Tibial nerve (tissue), 4 donors: ENCODE measurements at regions not wholly inside any gene's neighbourhood (a gene's known extent, or its start where the extent isn't known, plus 50 kb on each side); places are given as distances from the start of the nearest gene placed in this dataset.

Experiments
- DNase-seq, 2 donors: peaks; one replicate each; pipeline ENCODE4 v3.0.0-alpha.2; 2019; ENCODE audit warnings: low spot score in 2 of 2
- H3K27ac ChIP-seq, 4 donors: fragments of 200-600 bp; sonication (generic) in 3 of 4; one replicate each; pipeline ENCODE4 v1.5.1; 2017 to 2019; ENCODE audit warnings: mild to moderate bottlenecking in 1 of 4
- H3K27me3 ChIP-seq, 2 donors: fragments of 200-600 bp; sonication (generic) in 1 of 2; one replicate each; pipeline versions ENCODE4 v1.5.1 to v1.6.0; 2017 to 2019
- H3K36me3 ChIP-seq, 3 donors: fragments of 200-600 bp; sonication (generic); one replicate each; pipeline ENCODE4 v1.5.1; 2018 to 2019
- H3K4me1 ChIP-seq, 4 donors: fragments of 200-600 bp; sonication (generic) in 3 of 4; one replicate each; pipeline ENCODE4 v1.5.1; 2017 to 2019
- H3K4me3 ChIP-seq, 4 donors: fragments of 200-600 bp; sonication (generic) in 3 of 4; one replicate each; pipeline ENCODE4 v1.5.1; 2017 to 2019; ENCODE audit warnings: mild to moderate bottlenecking in 1 of 4, moderate library complexity in 1 of 4
- H3K9me3 ChIP-seq, 4 donors: fragments of 200-600 bp; sonication (generic) in 3 of 4; one replicate each; pipeline ENCODE4 v1.5.1; 2017 to 2019
- CTCF ChIP-seq, 5 experiments: fragments of 200-600 bp in 3 of 5; fragments of 450-650 bp in 2 of 5; sonication (generic) in 3 of 5; IDR thresholded peaks; one replicate each; pipeline ENCODE4 v1.5.1; 2016 to 2019; ENCODE audit warnings: antibody characterized with exemption in 5 of 5, mild to moderate bottlenecking in 3 of 5, moderate library complexity in 2 of 5
- EP300 ChIP-seq, 2 donors: sonication (generic); formaldehyde crosslinking; IDR thresholded peaks; one replicate each; pipeline ENCODE4 v1.6.1; 2017; ENCODE audit warnings: antibody characterized with exemption in 2 of 2, mild to moderate bottlenecking in 1 of 2
- POLR2A ChIP-seq, 2 donors: fragments of 450-650 bp; IDR thresholded peaks; one replicate each; pipeline ENCODE4 v1.6.1; 2017; ENCODE audit warnings: antibody characterized with exemption in 2 of 2, mild to moderate bottlenecking in 2 of 2, moderate library complexity in 2 of 2
- WGBS, 2 donors: methylation state at CpG; one replicate each; pipeline ENCODE4 v1.1.5; 2018; 5-methylcytosine and 5-hydroxymethylcytosine counted together

- 82 to 88% methylated on average over 1 of the region's 1 CpG for WGBS, 2 donors
- no peaks in the 10 kb centered on the region for H3K4me1 ChIP-seq
- no peak overlapping the region for H3K27ac ChIP-seq
- H3K4me3 ChIP-seq = no peak overlapping the region
- no peaks in the 10 kb centered on the region for H3K9me3 ChIP-seq
- H3K27me3 ChIP-seq = no peaks in the 10 kb centered on the region
- no peak for TF ChIP-seq POLR2A (IDR thresholded peaks at IDR 0.05)
- no peak for TF ChIP-seq CTCF (IDR thresholded peaks at IDR 0.05)
- TF ChIP-seq EP300 (IDR thresholded peaks at IDR 0.05) = no peak
- DNase-seq = no peak
- no peaks in the 10 kb centered on the region for H3K36me3 ChIP-seq
Measured at GRCh38 chr5:38032149-38032548, 192.3 kb upstream of the GDNF start.

GRCh38 chr5:38031304-38031703, 191.5 kb upstream of the GDNF start:
- no peak for DNase-seq
- no peak for TF ChIP-seq CTCF (IDR thresholded peaks at IDR 0.05)
- no peak for TF ChIP-seq EP300 (IDR thresholded peaks at IDR 0.05)
- TF ChIP-seq POLR2A (IDR thresholded peaks at IDR 0.05) = no peak
- Histone ChIP-seq H3K9me3 (no peaks in the 10 kb centered on the region), H3K27me3 (no peaks in the 10 kb centered on the region), H3K36me3 (no peaks in the 10 kb centered on the region), H3K4me1 (no peaks in the 10 kb centered on the region), H3K4me3 (no peak overlapping the region), H3K27ac (no peak overlapping the region)
- WGBS, 2 donors = 60 to 91% methylated on average over 1 of the region's 1 CpG

GRCh38 chr5:38029397-38030065, 189.7 kb upstream of the GDNF start:
- Histone ChIP-seq H3K4me1 (no peaks in the 10 kb centered on the region), H3K4me3 (no peak overlapping the region), H3K27me3 (no peaks in the 10 kb centered on the region), H3K9me3 (no peaks in the 10 kb centered on the region), H3K27ac (no peak overlapping the region), H3K36me3 (no peaks in the 10 kb centered on the region)
- WGBS, 2 donors = 94 to 96% methylated on average over 6 of the region's 6 CpGs
- no peak for DNase-seq
- TF ChIP-seq POLR2A (IDR thresholded peaks at IDR 0.05) (no peak), EP300 (IDR thresholded peaks at IDR 0.05) (no peak)

- H3K4me1 ChIP-seq = no peaks in the 10 kb centered on the region
- DNase-seq = no peak
- no peak for TF ChIP-seq EP300 (IDR thresholded peaks at IDR 0.05)
- TF ChIP-seq CTCF (IDR thresholded peaks at IDR 0.05) = no peak
- no peak for TF ChIP-seq POLR2A (IDR thresholded peaks at IDR 0.05)
- H3K4me3 ChIP-seq = no peak overlapping the region
- 50 to 54% methylated on average over 4 of the region's 4 CpGs for WGBS, 2 donors
- H3K27me3 ChIP-seq = no peaks in the 10 kb centered on the region
- no peak overlapping the region for H3K27ac ChIP-seq
- no peaks in the 10 kb centered on the region for H3K36me3 ChIP-seq
- H3K9me3 ChIP-seq = no peaks in the 10 kb centered on the region
Measured at GRCh38 chr5:38023799-38024198, 184.0 kb upstream of the GDNF start.

- TF ChIP-seq POLR2A (IDR thresholded peaks at IDR 0.05) = no peak
- no peak for TF ChIP-seq CTCF (IDR thresholded peaks at IDR 0.05)
- TF ChIP-seq EP300 (IDR thresholded peaks at IDR 0.05) = no peak
- no peak overlapping the region for H3K4me3 ChIP-seq
- 79 to 87% methylated on average over 4 of the region's 4 CpGs for WGBS, 2 donors
- no peaks in the 10 kb centered on the region for H3K9me3 ChIP-seq
- no peaks in the 10 kb centered on the region for H3K4me1 ChIP-seq
- H3K27ac ChIP-seq = no peak overlapping the region
- H3K27me3 ChIP-seq = no peaks in the 10 kb centered on the region
- DNase-seq = no peak
- H3K36me3 ChIP-seq = no peaks in the 10 kb centered on the region
Measured at GRCh38 chr5:38023371-38023770, 183.5 kb upstream of the GDNF start.

GRCh38 chr5:38022631-38023030, 182.8 kb upstream of the GDNF start:
- no peaks in the 10 kb centered on the region for H3K4me1 ChIP-seq
- H3K36me3 ChIP-seq = no peaks in the 10 kb centered on the region
- TF ChIP-seq EP300 (IDR thresholded peaks at IDR 0.05) (no peak), POLR2A (IDR thresholded peaks at IDR 0.05) (no peak), CTCF (IDR thresholded peaks at IDR 0.05) (no peak)
- WGBS, 2 donors = 29 to 34% methylated on average over 4 of the region's 4 CpGs
- no peaks in the 10 kb centered on the region for H3K27me3 ChIP-seq
- no peaks in the 10 kb centered on the region for H3K9me3 ChIP-seq
- H3K4me3 ChIP-seq = no peak overlapping the region
- no peak overlapping the region for H3K27ac ChIP-seq
- no peak for DNase-seq
